Lung (tissue), 11 donors: ENCODE measurements at regions not wholly inside any gene's neighbourhood (a gene's known extent, or its start where the extent isn't known, plus 50 kb on each side); places are given as distances from the start of the nearest gene placed in this dataset.

ENCODE experiments used
- ATAC-seq: fragments of 200-7000 bp; cut with Tn5 transposase; one replicate; pipeline ENCODE4 v1.9.1; 2020; ENCODE audit warnings: moderate number of reproducible peaks; ENCODE audit not compliant: insufficient read depth, low FRiP score
- DNase-seq, 3 donors: peaks; one replicate each; pipeline ENCODE4 v3.0.0-alpha.2; 2013 to 2017
- H3K27ac ChIP-seq, 2 donors: one replicate each; pipeline ENCODE4 v1.5.1; 2013; ENCODE audit warnings: mild to moderate bottlenecking in 2 of 2, moderate library complexity in 2 of 2, control low read depth in 1 of 2, inconsistent platforms in 1 of 2, low read depth in 1 of 2, low read length in 1 of 2
- H3K27me3 ChIP-seq, 3 donors: one replicate each; pipeline ENCODE4 v1.5.1; 2013; ENCODE audit warnings: low read length in 2 of 3; ENCODE audit not compliant: control insufficient read depth in 3 of 3, insufficient read depth in 3 of 3
- H3K36me3 ChIP-seq, 4 donors: one replicate each; pipeline ENCODE4 v1.5.1; 2013; ENCODE audit warnings: low read length in 4 of 4, mild to moderate bottlenecking in 1 of 4, moderate library complexity in 1 of 4; ENCODE audit not compliant: control insufficient read depth in 4 of 4, insufficient read depth in 4 of 4
- H3K4me1 ChIP-seq, 5 donors: one replicate each; pipeline ENCODE4 v1.5.1; 2013; ENCODE audit warnings: low read length in 5 of 5, mild to moderate bottlenecking in 2 of 5, moderate library complexity in 1 of 5; ENCODE audit not compliant: control insufficient read depth in 5 of 5, insufficient read depth in 5 of 5
- H3K4me3 ChIP-seq: one replicate; pipeline ENCODE4 v1.5.1; 2013; ENCODE audit warnings: mild to moderate bottlenecking, control low read depth, moderate library complexity
- H3K9ac ChIP-seq, 2 donors: one replicate each; pipeline ENCODE4 v1.5.1; 2013; ENCODE audit warnings: low read length in 2 of 2, control low read depth in 1 of 2; ENCODE audit not compliant: insufficient read depth in 1 of 2
- H3K9me3 ChIP-seq, 4 donors: one replicate each; pipeline ENCODE4 v1.5.1; 2013; ENCODE audit warnings: low read length in 3 of 4, mild to moderate bottlenecking in 1 of 4, moderate library complexity in 1 of 4; ENCODE audit not compliant: control insufficient read depth in 4 of 4, insufficient read depth in 3 of 4
- CTCF ChIP-seq: IDR thresholded peaks from 2 replicates; pipeline ENCODE4 v1.5.1; 2012; ENCODE audit warnings: mild to moderate bottlenecking; ENCODE audit errors: control extremely low read depth, extremely low read depth
- WGBS, 2 donors: extraction: QIAGEN DNeasy Blood & Tissue Kit; methylation state at CpG; one replicate each; pipeline ENCODE4 v1.1.7; 2013; 5-methylcytosine and 5-hydroxymethylcytosine counted together
- donor health status: control.
- donor health status: control.
- donor health status: Bipolar disorder and iron deficiency.
- donor health status: healthy.
- donor health status: DM: yes; HTN: yes; CAD: no.

GRCh38 chr5:4725594-4725993, 414.5 kb upstream of the ADAMTS16 start:
- Histone ChIP-seq H3K27me3 (no peaks in the 10 kb centered on the region), H3K4me3 (no peak overlapping the region), H3K27ac (no peak overlapping the region), H3K9ac (no peak overlapping the region), H3K9me3 (peaks cover 0 to 2% (median 0%) of the 10 kb centered on the region in 4 donors), H3K4me1 (no peaks in the 10 kb centered on the region), H3K36me3 (no peaks in the 10 kb centered on the region)
- ATAC-seq (no peak), DNase-seq (no peak)
- TF ChIP-seq CTCF, result no peak
- 86 to 92% methylated on average over 4 of the region's 4 CpGs for WGBS, 2 donors

GRCh38 chr5:4730279-4730678, 409.9 kb upstream of the ADAMTS16 start:
- TF ChIP-seq CTCF, result no peak
- peaks cover 0 to 2% (median 0%) of the 10 kb centered on the region in 4 donors for H3K9me3 ChIP-seq
- H3K36me3 ChIP-seq, result no peaks in the 10 kb centered on the region
- H3K27me3 ChIP-seq, result no peaks in the 10 kb centered on the region
- no peak overlapping the region for H3K4me3 ChIP-seq
- WGBS, 2 donors, result 83 to 85% methylated on average over 5 of the region's 5 CpGs
- DNase-seq (no peak), ATAC-seq (no peak)
- H3K4me1 ChIP-seq, result no peaks in the 10 kb centered on the region
- no peak overlapping the region for H3K27ac ChIP-seq
- no peak overlapping the region for H3K9ac ChIP-seq

DNA sequence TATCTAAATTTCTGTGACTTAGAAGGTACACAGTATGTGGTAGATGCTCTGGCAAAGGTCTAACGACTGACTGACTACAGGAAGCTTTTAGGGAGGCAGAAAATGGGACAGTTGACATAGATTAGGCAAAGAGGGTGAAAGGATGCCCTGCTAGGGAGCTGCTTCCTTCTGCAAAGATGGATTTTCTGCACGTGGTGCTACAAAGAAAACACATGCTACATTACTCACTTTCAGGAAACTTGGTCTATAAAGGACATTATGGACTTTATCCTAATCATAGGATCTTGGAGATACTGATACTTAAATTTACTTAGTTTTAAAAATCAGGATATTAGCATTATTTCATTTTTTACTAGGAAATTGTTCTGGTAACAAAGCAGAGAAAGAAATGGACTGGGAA, 405.8 kb upstream of the ADAMTS16 start:
- H3K27me3 ChIP-seq, result no peaks in the 10 kb centered on the region
- peaks cover 0 to 2% (median 0%) of the 10 kb centered on the region in 5 donors for H3K4me1 ChIP-seq
- H3K27ac ChIP-seq, result no peak overlapping the region
- ATAC-seq, result no peak
- TF ChIP-seq CTCF, result no peak
- WGBS, 2 donors, result 44 to 62% methylated on average over 2 of the region's 2 CpGs
- H3K9me3 ChIP-seq, result no peaks in the 10 kb centered on the region
- no peaks in the 10 kb centered on the region for H3K36me3 ChIP-seq
- DNase-seq, result no peak
- no peak overlapping the region for H3K4me3 ChIP-seq
- no peak overlapping the region for H3K9ac ChIP-seq

DNA sequence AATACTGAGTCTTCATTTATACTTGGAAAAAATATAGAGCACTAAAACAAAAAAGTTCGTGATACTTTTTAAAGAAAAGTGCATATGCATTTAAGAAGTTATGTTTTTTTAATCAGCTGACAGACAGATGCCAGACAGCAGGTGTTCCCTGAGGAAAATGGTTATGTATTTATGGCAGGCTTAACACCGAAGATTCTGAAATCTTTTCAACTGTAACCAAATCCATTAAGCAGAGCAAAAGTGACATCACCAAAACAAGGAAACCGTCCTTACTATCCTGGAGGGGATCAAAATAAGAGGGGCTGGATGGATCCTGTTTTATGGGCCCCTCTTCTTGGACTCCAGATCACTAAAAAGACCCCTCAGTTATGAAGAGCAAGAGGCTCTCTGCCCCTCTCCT, 404.9 kb upstream of the ADAMTS16 start:
- Histone ChIP-seq H3K9me3 (no peaks in the 10 kb centered on the region), H3K9ac (no peak overlapping the region), H3K36me3 (no peaks in the 10 kb centered on the region), H3K4me1 (peaks cover 0 to 2% (median 0%) of the 10 kb centered on the region in 5 donors), H3K27me3 (no peaks in the 10 kb centered on the region), H3K27ac (no peak overlapping the region), H3K4me3 (no peak overlapping the region)
- no peak for TF ChIP-seq CTCF
- 78 to 81% methylated on average over 3 of the region's 3 CpGs for WGBS, 2 donors
- no peak for DNase-seq
- no peak for ATAC-seq
